HK-2 (cell line): ENCODE measurements at regions not wholly inside any gene's neighbourhood (a gene's known extent, or its start where the extent isn't known, plus 50 kb on each side); places are given as distances from the start of the nearest gene placed in this dataset.

Experiments
- DNase-seq: peaks from one replicate; pipeline ENCODE4 v3.0.0-alpha.2; 2018; ENCODE audit not compliant: unreplicated experiment

DNA sequence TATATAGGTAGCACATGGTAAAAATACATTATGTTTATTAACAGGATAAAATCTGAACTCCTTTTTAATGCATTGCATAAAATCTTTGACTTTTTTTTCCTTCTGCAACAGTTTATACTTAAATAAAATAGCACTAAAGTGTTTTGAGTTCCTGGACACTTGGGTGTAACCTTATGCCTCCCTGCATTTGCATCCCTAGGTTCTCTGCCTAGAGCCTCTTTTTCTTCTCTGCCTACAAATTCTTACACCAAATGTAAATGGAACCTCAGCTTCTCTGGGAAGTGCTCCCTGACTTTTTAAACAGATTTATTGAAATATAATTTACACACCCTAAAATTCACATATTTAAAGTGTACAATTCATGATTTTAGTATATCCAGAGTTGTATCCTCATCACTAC lies 1017.6 kb downstream of the CNTNAP5 start:
- no peak for DNase-seq

DNA sequence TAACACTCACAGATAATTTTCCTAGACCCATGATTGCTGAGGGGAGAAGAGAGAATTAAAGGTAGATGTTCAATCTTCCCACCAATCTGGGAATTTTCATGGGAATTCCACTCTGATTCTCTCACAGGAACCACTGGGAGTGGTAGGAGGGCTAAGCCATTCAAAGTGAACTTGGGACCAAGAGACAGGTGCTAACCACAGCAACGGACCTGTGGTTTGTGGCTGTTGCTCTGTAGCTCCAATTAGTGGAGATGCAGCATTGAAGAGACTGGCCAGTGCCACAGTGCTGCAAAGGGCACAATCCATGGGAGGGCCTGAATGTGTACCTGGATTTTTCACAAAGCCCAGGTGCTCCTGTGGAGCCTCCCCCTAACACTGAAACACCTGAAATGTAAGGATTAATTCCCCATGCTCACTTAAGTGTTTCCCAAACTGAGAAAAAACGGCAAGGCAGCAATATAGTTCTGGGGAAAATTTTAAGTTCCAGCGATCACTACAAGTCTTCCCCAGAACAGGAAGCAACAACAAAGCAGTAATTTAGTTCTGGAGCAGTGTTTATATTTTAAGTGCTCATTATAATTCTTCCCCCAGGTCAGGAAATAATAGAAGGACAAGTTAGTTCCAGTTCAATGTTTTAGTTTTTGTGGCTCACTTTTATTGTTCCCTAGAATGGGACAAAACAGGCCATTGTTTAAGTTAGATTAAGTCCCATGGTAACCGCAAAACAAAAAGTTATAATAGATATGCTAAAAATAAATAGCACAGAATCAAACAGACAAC lies 1045.8 kb downstream of the CNTNAP5 start:
- DNase-seq, result no peak

DNA sequence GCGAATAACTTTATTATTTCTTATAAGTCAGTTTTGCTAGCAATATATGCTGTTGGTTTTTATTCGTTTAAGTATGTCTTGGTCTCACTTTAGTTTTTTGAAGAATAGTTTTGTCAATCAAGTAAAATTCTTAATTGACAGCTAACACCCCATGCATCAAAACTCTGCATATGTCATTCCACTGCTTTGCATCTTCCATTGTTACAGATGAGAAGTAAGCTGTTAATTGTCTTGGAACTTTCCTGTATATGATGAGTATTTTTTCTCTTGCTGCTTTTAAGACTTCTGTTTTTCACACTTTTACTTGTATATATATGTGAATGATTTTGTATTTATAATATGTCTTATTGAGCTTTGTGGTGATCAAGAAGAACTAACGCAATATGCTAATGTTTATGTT lies 1048.4 kb downstream of the CNTNAP5 start:
- no peak for DNase-seq

DNA sequence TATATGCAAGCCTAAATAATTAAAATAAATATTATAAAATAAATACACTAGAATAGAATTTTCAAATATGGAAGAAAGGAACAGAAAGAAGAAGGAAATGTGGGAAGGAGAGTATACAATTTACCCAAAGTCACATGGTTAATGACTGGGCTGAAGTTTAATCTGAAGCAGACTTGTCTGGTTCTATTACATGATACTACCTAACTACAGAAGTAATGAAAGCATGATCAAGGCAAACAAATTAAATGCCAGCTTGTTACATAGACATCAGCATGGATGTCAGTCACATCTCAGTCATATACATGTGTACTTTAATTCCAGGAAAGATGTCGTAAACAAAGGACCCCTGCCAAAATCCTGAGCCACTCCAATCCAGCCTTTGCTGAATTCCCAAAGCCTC lies 1060.8 kb downstream of the CNTNAP5 start:
- DNase-seq, result no peak

DNA sequence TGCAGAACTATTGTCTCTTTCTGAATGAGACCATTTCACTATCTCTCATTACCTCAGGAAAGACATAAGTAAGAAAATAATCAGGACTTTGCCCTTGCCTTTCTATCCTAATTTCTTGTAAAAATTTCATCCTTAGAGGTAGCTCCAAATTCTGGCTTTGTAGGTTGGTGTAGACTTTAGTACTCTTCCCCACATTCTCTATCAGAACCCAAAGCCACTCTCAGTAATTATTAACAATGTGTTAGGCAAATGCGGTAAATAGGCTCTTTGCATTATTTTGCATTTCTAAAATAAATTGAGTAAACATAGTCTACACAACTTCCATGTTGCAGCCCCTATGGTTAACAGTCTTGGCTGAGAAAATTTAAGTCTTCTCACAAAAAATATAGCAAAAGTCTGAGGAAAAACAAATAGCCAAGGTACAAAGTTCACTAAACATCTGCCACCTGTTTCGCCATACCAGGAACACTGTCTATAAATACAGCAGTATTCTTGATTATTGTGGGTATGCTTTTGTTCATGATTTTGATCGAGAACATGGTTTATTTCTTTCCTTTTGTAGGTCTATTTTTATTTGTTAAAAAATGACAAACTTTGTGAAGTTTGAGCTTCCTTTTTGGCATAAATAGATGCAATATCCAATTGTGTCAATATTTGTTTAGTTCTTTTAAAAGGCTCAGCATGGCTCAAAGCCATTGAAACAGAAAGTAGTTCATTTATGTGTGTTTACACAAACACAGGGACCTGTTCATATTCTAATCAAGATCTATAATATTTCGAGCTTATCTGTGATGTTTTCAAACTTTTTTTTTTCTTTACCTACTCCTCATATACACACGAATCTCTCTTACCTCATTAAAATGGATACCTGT lies 1061.5 kb downstream of the CNTNAP5 start:
- no peak for DNase-seq

DNA sequence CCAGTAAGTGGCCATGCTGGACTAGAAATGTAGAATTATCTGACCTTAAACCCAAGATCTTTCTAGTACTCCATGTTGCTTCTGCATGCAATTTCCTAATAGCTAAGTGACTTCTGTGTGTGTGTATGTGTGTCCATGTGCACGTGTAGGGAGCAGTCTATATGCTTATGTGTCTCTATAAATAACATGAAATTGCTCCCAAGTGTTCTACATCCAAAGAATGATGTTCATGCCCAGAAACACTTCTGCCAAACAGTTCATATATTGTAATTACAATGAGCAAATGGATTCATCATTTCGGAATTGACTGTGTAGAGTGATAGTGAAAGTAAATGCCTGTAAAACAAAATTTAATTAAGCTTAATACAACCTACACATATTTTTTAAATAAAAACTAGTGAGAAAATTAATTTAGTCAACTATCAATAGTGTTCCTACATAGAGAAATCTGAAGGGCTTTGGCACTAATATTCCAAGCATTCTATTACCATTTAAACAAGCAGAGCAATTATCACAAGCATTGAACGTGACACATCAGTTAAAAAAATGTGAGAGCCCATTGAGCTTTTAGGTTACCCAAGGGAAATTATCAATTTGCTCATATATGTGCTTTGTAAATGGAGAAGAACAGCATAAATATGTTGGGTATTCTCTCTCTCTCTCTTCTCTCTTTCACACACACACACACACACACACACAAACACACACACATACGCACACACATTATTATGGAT lies 1067.4 kb downstream of the CNTNAP5 start:
- DNase-seq, result no peak

- no peak for DNase-seq
Observed at GRCh38 chr2:125095826-125096225, 1070.7 kb downstream of the CNTNAP5 start.

- no peak for DNase-seq
Observed at GRCh38 chr2:125106710-125107109, 1081.6 kb downstream of the CNTNAP5 start.

- DNase-seq, result no peak
Observed at GRCh38 chr2:125107446-125107845, 1082.4 kb downstream of the CNTNAP5 start.

- no peak for DNase-seq
Observed at GRCh38 chr2:125108251-125108650, 1083.2 kb downstream of the CNTNAP5 start.

- no peak for DNase-seq
Observed at GRCh38 chr2:125125902-125126301, 1100.8 kb downstream of the CNTNAP5 start.

GRCh38 chr2:125160947-125161346 lies 1135.9 kb downstream of the CNTNAP5 start:
- no peak for DNase-seq

- no peak for DNase-seq
Observed at GRCh38 chr2:125167152-125167551, 1142.1 kb downstream of the CNTNAP5 start.

DNA sequence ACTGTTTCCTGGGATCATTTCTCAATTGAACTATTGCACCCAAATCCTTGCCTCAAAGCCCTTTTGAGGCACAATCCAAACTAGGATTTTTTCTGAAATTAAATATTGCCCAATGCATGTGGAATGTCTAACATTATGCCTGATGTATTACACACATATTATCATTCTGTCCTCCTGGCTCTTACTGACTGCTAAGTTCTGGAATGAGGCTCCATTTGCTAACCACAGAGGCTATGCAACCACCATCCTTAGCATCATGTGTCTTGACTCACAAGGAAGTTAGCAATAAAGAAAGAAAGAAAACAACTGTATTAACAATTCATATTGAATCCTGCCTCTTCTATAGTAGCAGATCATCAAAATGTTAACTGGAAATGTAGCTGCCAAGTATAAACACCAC lies 1142.7 kb downstream of the CNTNAP5 start:
- no peak for DNase-seq

DNA sequence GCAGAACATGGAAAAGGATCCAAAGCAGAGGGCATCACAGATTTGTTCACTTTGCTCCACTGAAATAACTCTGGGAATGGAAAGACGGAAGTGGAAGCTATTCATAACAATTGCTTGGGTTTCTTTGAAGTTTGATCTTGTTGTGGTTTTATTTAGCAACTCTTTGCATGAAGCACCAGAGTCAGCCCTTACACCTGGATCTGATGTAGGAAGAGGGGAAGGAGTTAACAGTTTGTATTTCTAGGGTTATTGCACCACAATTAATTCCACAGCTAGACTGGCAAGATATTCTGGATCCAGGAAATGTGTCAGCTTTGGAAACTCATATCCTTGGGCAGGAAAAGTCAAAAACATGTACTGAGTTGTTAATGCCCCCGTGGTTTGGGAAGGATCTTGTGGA lies 1143.4 kb downstream of the CNTNAP5 start:
- DNase-seq, result no peak

DNA sequence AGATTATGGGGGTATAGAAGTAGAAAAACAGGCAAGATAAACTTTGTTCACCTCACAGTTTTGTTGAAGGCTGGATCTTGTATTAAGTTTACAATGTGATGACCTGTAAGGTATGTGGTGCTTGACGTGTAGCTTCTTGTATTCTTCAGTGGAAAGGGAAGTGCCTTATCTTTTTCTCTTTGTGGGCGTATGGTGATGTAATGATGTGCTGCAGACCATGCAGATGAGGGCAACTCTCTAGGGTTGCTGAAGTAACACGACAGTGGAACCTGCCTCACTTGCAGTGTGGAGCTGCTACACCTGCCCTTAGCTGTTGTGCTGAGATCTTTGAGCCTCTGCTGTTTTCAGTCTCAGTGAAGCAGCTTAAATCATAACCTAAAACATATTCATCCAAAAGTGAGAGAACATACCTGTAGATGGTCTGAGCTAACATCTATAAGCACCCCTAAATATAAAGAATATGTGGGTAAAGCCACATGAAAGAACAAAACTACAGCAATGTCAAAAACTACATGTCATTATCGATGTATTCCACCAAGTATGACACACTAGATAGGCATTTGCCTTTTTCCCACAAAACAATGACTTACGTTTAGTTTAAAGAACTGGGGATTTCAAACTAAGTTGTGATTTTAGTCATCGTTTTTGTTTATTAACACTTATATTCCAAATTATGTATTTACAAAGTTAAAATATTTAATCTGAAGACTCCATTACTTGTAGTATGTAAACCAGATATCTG lies 1144.1 kb downstream of the CNTNAP5 start:
- DNase-seq, result no peak

- no peak for DNase-seq
Observed at GRCh38 chr2:125169764-125170146, 1144.7 kb downstream of the CNTNAP5 start.

DNA sequence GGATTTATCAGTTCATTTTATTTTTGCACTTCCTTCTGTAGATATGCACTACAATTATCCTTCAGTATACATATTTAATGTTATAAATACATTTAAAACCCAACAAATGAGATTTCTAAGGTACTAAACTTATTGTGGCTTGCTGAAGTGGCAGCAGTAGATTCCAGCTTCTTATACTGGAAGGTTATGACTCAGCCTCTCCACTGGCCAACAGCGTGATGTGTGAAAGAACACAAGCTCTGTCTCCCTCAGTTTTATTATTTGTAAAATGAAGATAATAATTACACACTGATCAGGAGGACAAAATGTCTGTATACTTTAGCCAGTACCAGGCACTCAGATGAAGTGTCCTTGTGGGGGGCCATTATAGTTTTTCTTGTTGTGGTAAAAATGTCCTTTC lies 1147.1 kb downstream of the CNTNAP5 start:
- DNase-seq, result no peak

- DNase-seq, result no peak
Observed at GRCh38 chr2:125175415-125175814, 1150.3 kb downstream of the CNTNAP5 start.

DNA sequence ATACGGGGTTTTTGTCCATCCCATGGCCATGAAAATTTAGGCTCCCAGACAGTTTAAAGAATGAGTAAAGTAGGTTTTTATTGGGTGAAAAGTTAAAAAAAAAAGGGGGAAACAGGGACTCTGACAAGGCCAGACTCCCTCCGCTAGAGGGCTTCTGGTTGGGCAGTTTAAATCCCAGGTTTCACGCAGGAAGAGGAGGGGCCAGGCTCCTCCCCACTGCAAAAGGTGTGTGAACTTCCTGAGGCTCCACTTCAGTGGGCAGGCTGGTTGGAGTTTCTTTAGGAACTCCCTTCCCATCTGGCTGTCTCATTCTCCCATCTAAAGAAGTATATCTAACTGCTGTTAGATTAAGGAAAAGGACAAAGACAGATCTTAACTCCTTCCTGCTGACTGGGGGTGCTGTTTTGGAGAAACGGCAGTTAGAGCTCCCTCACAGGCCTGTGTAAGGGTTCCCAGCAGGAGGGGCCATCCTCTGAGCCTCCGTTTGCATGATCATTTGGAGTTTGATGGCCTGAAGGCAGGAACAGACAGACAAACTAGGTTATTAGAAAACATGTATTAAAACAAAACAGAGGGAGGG lies 1160.7 kb downstream of the CNTNAP5 start:
- no peak for DNase-seq

GRCh38 chr2:125207431-125207830 lies 1182.3 kb downstream of the CNTNAP5 start:
- DNase-seq, result no peak
